PC-3 (cell line): ENCODE measurements at regions not wholly inside any gene's neighbourhood (a gene's known extent, or its start where the extent isn't known, plus 50 kb on each side); places are given as distances from the start of the nearest gene placed in this dataset.

Experiments
- ATAC-seq: fragments of 200-7000 bp; cut with Tn5 transposase; 2 replicates; pipeline ENCODE4 v1.9.1; 2020; ENCODE audit warnings: mild to moderate bottlenecking, moderate library complexity
- BruUV-seq: library from RNA; stranded (reverse); fragments of 400-500 nt; replicated peaks from 2 replicates; lab custom pipeline; 2021; lab: Mats Ljungman, UMichigan
- CTCF ChIA-PET: fragments of 300-600 bp; sonication (Branson Sonifier 250); formaldehyde crosslinking; loops from one replicate; lab custom pipeline; 2022; ENCODE audit warnings: antibody characterized with exemption; lab: Charles Lee
- POLR2A ChIA-PET: fragments of 300-600 bp; sonication (Branson Sonifier 250); formaldehyde crosslinking; loops from one replicate; lab custom pipeline; 2022; ENCODE audit warnings: antibody characterized with exemption; ENCODE audit not compliant: unreplicated experiment; lab: Charles Lee
- DNase-seq: peaks from one replicate; pipeline ENCODE4 v3.0.0-alpha.2; 2015
- H2AFZ ChIP-seq: fragments of 300-600 bp; sonication (generic); 2 replicates; pipeline ENCODE4 v1.6.0; 2016; ENCODE audit warnings: antibody characterized with exemption, low read length
- H3F3A ChIP-seq: fragments of 300-600 bp; sonication (generic); one replicate; pipeline ENCODE4 v1.6.0; 2017; ENCODE audit warnings: antibody characterized with exemption, low read length, control low read depth, mild to moderate bottlenecking; ENCODE audit not compliant: unreplicated experiment
- H3K27ac ChIP-seq: fragments of 300-600 bp; sonication (generic); 2 replicates; pipeline ENCODE4 v1.5.1; 2016; ENCODE audit warnings: mild to moderate bottlenecking, low read length
- H3K27me3 ChIP-seq: fragments of 300-600 bp; sonication (generic); 2 replicates; pipeline ENCODE4 v1.6.1; 2016; ENCODE audit warnings: low read length, mixed read lengths
- H3K36me3 ChIP-seq: fragments of 300-600 bp; sonication (generic); 2 replicates; pipeline ENCODE4 v1.6.1; 2016; ENCODE audit warnings: low read depth, mixed run types, low read length, mixed read lengths
- H3K4me1 ChIP-seq: fragments of 300-600 bp; sonication (generic); 2 replicates; pipeline ENCODE4 v1.5.1; 2016; ENCODE audit warnings: low read length; ENCODE audit not compliant: insufficient read depth
- H3K4me2 ChIP-seq: fragments of 300-600 bp; sonication (generic); 2 replicates; pipeline ENCODE4 v1.6.0; 2016; ENCODE audit warnings: low read length
- H3K4me3 ChIP-seq: fragments of 300-600 bp; sonication (generic); 2 replicates; pipeline ENCODE4 v1.5.1; 2016; ENCODE audit warnings: mild to moderate bottlenecking, low read length, mixed read lengths
- H3K79me2 ChIP-seq: fragments of 300-600 bp; sonication (generic); 2 replicates; pipeline ENCODE4 v1.6.1; 2017; ENCODE audit warnings: low read length, mixed read lengths
- H3K9ac ChIP-seq: fragments of 300-600 bp; sonication (generic); 2 replicates; pipeline ENCODE4 v1.6.0; 2016; ENCODE audit warnings: mild to moderate bottlenecking, low read length
- H3K9me2 ChIP-seq: fragments of 300-600 bp; sonication (generic); replicated peaks from 2 replicates; pipeline ENCODE4 v1.6.1; 2016; ENCODE audit warnings: mixed run types, low read length, mixed read lengths
- H3K9me3 ChIP-seq: fragments of 300-600 bp; sonication (generic); 2 replicates; pipeline ENCODE4 v1.6.1; 2016; ENCODE audit warnings: low read length, mixed read lengths
- H4K20me1 ChIP-seq: fragments of 300-600 bp; sonication (generic); 2 replicates; pipeline ENCODE4 v1.6.1; 2016; ENCODE audit warnings: low read length, mixed read lengths
- CTCF ChIP-seq: fragments of 300-600 bp; sonication (generic); conservative IDR thresholded peaks from 2 replicates; pipeline ENCODE4 v1.5.1; 2017; ENCODE audit warnings: antibody characterized with exemption, low read depth, mild to moderate bottlenecking, low read length
- EZH2 ChIP-seq: fragments of 300-600 bp; sonication (generic); IDR thresholded peaks from one replicate; pipeline ENCODE4 v1.6.1; 2017; ENCODE audit warnings: antibody characterized with exemption, mild to moderate bottlenecking, low read length; ENCODE audit not compliant: unreplicated experiment
- EZH2phosphoT487 ChIP-seq: fragments of 300-600 bp; sonication (generic); IDR thresholded peaks from 2 replicates; pipeline ENCODE4 v1.6.1; 2018; ENCODE audit warnings: mild to moderate bottlenecking, antibody characterized with exemption, low read length, borderline replicate concordance
- intact Hi-C: fragments of 100-400 bp; cut with micrococcal nuclease; formaldehyde crosslinking; loops from 2 replicates; pipeline ENCODE4 v1.9.0; 2023

- Histone ChIP-seq H3K27me3 (no peaks in the 10 kb centered on the region), H3K9me2 (no peaks in the 10 kb centered on the region), H3F3A (no peaks in the 10 kb centered on the region), H3K9ac (no peak overlapping the region), H3K4me3 (no peak overlapping the region), H2AFZ (no peak overlapping the region), H3K36me3 (no peaks in the 10 kb centered on the region), H3K9me3 (no peaks in the 10 kb centered on the region), H3K27ac (no peak overlapping the region), H3K4me1 (no peaks in the 10 kb centered on the region), H3K4me2 (no peak overlapping the region), H3K79me2 (no peaks in the 10 kb centered on the region), H4K20me1 (no peaks in the 10 kb centered on the region)
- ATAC-seq: no peak
- TF ChIP-seq EZH2 (no peak), CTCF (no peak), EZH2phosphoT487 (no peak)
- BruUV-seq: no TSS peak
- no peak for DNase-seq
- CTCF ChIA-PET: no interaction called here
- POLR2A ChIA-PET: no interaction called here
- intact Hi-C loops: no loop called here
Measured at GRCh38 chr4:66921433-66921832, 623.9 kb downstream of the CENPC start.

- H3K27ac ChIP-seq: no peak overlapping the region
- no peaks in the 10 kb centered on the region for H3K79me2 ChIP-seq
- CTCF ChIA-PET: no interaction called here
- intact Hi-C loops: no loop called here
- no peak overlapping the region for H3K4me3 ChIP-seq
- no peaks in the 10 kb centered on the region for H3K36me3 ChIP-seq
- H4K20me1 ChIP-seq: no peaks in the 10 kb centered on the region
- no TSS peak for BruUV-seq
- H3K27me3 ChIP-seq: no peaks in the 10 kb centered on the region
- no peak for ATAC-seq
- no peaks in the 10 kb centered on the region for H3F3A ChIP-seq
- no peaks in the 10 kb centered on the region for H3K9me2 ChIP-seq
- no peak for DNase-seq
- no peak overlapping the region for H2AFZ ChIP-seq
- no peaks in the 10 kb centered on the region for H3K9me3 ChIP-seq
- H3K9ac ChIP-seq: no peak overlapping the region
- no peak overlapping the region for H3K4me2 ChIP-seq
- TF ChIP-seq EZH2 (no peak), CTCF (no peak), EZH2phosphoT487 (no peak)
- POLR2A ChIA-PET: no interaction called here
- no peaks in the 10 kb centered on the region for H3K4me1 ChIP-seq
Measured at GRCh38 chr4:66920514-66920913, 624.8 kb downstream of the CENPC start.

- POLR2A ChIA-PET: no interaction called here
- BruUV-seq: no TSS peak
- intact Hi-C loops: no loop called here
Measured at GRCh38 chr4:66911880-66912279, 633.4 kb downstream of the CENPC start.

More at GRCh38 chr4:66911880-66912279, 633.4 kb downstream of the CENPC start:
- Histone ChIP-seq H3K9ac (no peak overlapping the region), H3K4me2 (no peak overlapping the region), H3F3A (no peaks in the 10 kb centered on the region), H3K36me3 (no peaks in the 10 kb centered on the region), H3K4me1 (peaks cover 9% of the 10 kb centered on the region), H4K20me1 (no peaks in the 10 kb centered on the region), H3K9me3 (no peaks in the 10 kb centered on the region), H3K27ac (no peak overlapping the region), H3K4me3 (no peak overlapping the region), H3K27me3 (no peaks in the 10 kb centered on the region), H3K79me2 (no peaks in the 10 kb centered on the region), H3K9me2 (no peaks in the 10 kb centered on the region), H2AFZ (no peak overlapping the region)
- CTCF ChIA-PET: no interaction called here
- ATAC-seq: peak; percentile 31; the same call in 1 of the 2 replicates
- TF ChIP-seq EZH2 (no peak), CTCF (no peak), EZH2phosphoT487 (no peak)
- DNase-seq: peak; percentile 79
